ENCODE measurements at regions not wholly inside any gene's neighbourhood (a gene's known extent, or its start where the extent isn't known, plus 50 kb on each side); places are given as distances from the start of the nearest gene placed in this dataset.

DNA sequence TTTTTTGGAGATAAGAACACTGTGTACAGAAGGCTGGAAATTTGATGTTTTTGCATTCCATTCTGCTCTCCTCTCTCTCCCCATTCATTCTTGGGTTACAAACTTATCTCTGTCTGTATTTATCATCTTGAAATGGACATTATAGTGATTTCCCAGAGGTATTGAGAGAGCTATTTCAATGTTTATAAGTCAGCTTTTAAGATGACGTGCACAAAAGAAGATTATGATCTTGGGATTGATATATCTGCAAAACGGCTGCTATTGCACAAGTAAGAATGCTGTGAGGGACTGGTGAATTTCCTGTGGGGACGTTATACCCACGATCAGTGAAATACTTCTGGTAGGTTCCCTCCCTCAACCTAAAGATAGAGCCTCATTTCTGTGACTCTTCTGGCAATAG is 61.0 kb upstream of the DTNA start:
- H3K36me3 ChIP-seq (ENCODE audit: control insufficient read depth in 2 of 2, insufficient read depth in 1 of 2, low read length in 2 of 2), result no peaks in the 10 kb centered on the region
- no peak overlapping the region for H3K27ac ChIP-seq (ENCODE audit: extremely low read depth, low read depth, low read length)
- H3K4me1 ChIP-seq (ENCODE audit: control insufficient read depth, insufficient read depth, low read length), result peaks cover 11% of the 10 kb centered on the region
- no peak overlapping the region for H3K4me3 ChIP-seq (ENCODE audit: low read depth, low read length)
- ChIA-PET CTCF (interaction anchor here (1.0 to 5.0 kb wide), 3 partner anchors 12 to 161 kb away, joined by 4 to 41 read pairs (median 4); no protein-coding TSS in a partner anchor), POLR2A (no interaction called here)
- H3K9me3 ChIP-seq (ENCODE audit: control insufficient read depth, insufficient read depth, low read depth, low read length), result no peaks in the 10 kb centered on the region
- TF ChIP-seq ZFP3 (tag by site-specific recombination; IDR thresholded peaks at IDR 0.05; ENCODE audit: low read depth) (no peak), ZNF292 (tag by site-specific recombination; IDR thresholded peaks at IDR 0.05; ENCODE audit: borderline replicate concordance, low read depth) (no peak), ZNF791 (tag by site-specific recombination; IDR thresholded peaks at IDR 0.05) (no peak), MZF1 (tag by site-specific recombination; IDR thresholded peaks at IDR 0.05; ENCODE audit: borderline replicate concordance) (peak; percentile 23; the same call in 1 of the 2 replicates), ZNF658 (tag by site-specific recombination; IDR thresholded peaks at IDR 0.05) (no peak), OSR2 (tag by site-specific recombination; IDR thresholded peaks at IDR 0.05) (peak; percentile 61; the same call in 1 of the 2 replicates), HOXD13 (CRISPR knock-in tag; IDR thresholded peaks at IDR 0.05; ENCODE audit: borderline replicate concordance) (no peak), IKZF3 (tag by site-specific recombination; IDR thresholded peaks at IDR 0.05) (peak; percentile 34; the same call in 1 of the 2 replicates), KLF8 (tag by site-specific recombination; IDR thresholded peaks at IDR 0.05) (peak; percentile 77), ZNF843 (tag by site-specific recombination; IDR thresholded peaks at IDR 0.05) (peak; percentile 84), SCRT1 (tag by site-specific recombination; IDR thresholded peaks at IDR 0.05; ENCODE audit: borderline replicate concordance) (no peak), KLF1 (tag by site-specific recombination; IDR thresholded peaks at IDR 0.05) (no peak), ZNF629 (tag by site-specific recombination; IDR thresholded peaks at IDR 0.05) (peak; percentile 75), ZNF660 (tag by site-specific recombination; IDR thresholded peaks at IDR 0.05) (no peak), ZNF792 (tag by site-specific recombination; IDR thresholded peaks at IDR 0.05) (no peak), ZNF596 (tag by site-specific recombination; IDR thresholded peaks at IDR 0.05) (peak; percentile 52; the same call in 1 of the 2 replicates), YY1 (tag by site-specific recombination; IDR thresholded peaks at IDR 0.05) (no peak), ZNF10 (tag by site-specific recombination; IDR thresholded peaks at IDR 0.05) (no peak), ZNF24 (tag by site-specific recombination; IDR thresholded peaks at IDR 0.05) (no peak), TRIM28 (IDR thresholded peaks at IDR 0.05; ENCODE audit: borderline replicate concordance, low read length) (peak; percentile 66; the same call in 1 of the 2 replicates), ZNF501 (tag by site-specific recombination; IDR thresholded peaks at IDR 0.05) (0 out of 2 replicates have a peak, but pooled peaks have one; percentile 37), TCF7L2 (IDR thresholded peaks at IDR 0.05; ENCODE audit: borderline replicate concordance, low read depth, low read length) (peak; percentile 73)
- TF ChIP-seq, protein P1, sequence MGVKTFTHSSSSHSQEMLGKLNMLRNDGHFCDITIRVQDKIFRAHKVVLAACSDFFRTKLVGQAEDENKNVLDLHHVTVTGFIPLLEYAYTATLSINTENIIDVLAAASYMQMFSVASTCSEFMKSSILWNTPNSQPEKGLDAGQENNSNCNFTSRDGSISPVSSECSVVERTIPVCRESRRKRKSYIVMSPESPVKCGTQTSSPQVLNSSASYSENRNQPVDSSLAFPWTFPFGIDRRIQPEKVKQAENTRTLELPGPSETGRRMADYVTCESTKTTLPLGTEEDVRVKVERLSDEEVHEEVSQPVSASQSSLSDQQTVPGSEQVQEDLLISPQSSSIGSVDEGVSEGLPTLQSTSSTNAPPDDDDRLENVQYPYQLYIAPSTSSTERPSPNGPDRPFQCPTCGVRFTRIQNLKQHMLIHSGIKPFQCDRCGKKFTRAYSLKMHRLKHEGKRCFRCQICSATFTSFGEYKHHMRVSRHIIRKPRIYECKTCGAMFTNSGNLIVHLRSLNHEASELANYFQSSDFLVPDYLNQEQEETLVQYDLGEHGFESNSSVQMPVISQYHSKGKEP (tag by site-specific recombination; IDR thresholded peaks at IDR 0.05), result no peak
- TF ChIP-seq, protein P2, sequence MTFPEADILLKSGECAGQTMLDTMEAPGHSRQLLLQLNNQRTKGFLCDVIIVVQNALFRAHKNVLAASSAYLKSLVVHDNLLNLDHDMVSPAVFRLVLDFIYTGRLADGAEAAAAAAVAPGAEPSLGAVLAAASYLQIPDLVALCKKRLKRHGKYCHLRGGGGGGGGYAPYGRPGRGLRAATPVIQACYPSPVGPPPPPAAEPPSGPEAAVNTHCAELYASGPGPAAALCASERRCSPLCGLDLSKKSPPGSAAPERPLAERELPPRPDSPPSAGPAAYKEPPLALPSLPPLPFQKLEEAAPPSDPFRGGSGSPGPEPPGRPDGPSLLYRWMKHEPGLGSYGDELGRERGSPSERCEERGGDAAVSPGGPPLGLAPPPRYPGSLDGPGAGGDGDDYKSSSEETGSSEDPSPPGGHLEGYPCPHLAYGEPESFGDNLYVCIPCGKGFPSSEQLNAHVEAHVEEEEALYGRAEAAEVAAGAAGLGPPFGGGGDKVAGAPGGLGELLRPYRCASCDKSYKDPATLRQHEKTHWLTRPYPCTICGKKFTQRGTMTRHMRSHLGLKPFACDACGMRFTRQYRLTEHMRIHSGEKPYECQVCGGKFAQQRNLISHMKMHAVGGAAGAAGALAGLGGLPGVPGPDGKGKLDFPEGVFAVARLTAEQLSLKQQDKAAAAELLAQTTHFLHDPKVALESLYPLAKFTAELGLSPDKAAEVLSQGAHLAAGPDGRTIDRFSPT (tag by site-specific recombination; IDR thresholded peaks at IDR 0.05), result 0 out of 2 replicates have a peak, but pooled peaks have one; percentile 28
- TF ChIP-seq, protein P3, sequence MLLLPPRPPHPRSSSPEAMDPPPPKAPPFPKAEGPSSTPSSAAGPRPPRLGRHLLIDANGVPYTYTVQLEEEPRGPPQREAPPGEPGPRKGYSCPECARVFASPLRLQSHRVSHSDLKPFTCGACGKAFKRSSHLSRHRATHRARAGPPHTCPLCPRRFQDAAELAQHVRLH (tag by site-specific recombination; IDR thresholded peaks at IDR 0.05), result peak; percentile 77
- TF ChIP-seq, protein P4, sequence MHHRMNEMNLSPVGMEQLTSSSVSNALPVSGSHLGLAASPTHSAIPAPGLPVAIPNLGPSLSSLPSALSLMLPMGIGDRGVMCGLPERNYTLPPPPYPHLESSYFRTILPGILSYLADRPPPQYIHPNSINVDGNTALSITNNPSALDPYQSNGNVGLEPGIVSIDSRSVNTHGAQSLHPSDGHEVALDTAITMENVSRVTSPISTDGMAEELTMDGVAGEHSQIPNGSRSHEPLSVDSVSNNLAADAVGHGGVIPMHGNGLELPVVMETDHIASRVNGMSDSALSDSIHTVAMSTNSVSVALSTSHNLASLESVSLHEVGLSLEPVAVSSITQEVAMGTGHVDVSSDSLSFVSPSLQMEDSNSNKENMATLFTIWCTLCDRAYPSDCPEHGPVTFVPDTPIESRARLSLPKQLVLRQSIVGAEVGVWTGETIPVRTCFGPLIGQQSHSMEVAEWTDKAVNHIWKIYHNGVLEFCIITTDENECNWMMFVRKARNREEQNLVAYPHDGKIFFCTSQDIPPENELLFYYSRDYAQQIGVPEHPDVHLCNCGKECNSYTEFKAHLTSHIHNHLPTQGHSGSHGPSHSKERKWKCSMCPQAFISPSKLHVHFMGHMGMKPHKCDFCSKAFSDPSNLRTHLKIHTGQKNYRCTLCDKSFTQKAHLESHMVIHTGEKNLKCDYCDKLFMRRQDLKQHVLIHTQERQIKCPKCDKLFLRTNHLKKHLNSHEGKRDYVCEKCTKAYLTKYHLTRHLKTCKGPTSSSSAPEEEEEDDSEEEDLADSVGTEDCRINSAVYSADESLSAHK (tag by site-specific recombination; IDR thresholded peaks at IDR 0.05), result 0 out of 2 replicates have a peak, but pooled peaks have one; percentile 58
- TF ChIP-seq, protein P5, sequence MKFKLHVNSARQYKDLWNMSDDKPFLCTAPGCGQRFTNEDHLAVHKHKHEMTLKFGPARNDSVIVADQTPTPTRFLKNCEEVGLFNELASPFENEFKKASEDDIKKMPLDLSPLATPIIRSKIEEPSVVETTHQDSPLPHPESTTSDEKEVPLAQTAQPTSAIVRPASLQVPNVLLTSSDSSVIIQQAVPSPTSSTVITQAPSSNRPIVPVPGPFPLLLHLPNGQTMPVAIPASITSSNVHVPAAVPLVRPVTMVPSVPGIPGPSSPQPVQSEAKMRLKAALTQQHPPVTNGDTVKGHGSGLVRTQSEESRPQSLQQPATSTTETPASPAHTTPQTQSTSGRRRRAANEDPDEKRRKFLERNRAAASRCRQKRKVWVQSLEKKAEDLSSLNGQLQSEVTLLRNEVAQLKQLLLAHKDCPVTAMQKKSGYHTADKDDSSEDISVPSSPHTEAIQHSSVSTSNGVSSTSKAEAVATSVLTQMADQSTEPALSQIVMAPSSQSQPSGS (tag by site-specific recombination; IDR thresholded peaks at IDR 0.05; ENCODE audit: low read depth), result peak; percentile 39; the same call in 1 of the 2 replicates
- TF ChIP-seq, protein P6, sequence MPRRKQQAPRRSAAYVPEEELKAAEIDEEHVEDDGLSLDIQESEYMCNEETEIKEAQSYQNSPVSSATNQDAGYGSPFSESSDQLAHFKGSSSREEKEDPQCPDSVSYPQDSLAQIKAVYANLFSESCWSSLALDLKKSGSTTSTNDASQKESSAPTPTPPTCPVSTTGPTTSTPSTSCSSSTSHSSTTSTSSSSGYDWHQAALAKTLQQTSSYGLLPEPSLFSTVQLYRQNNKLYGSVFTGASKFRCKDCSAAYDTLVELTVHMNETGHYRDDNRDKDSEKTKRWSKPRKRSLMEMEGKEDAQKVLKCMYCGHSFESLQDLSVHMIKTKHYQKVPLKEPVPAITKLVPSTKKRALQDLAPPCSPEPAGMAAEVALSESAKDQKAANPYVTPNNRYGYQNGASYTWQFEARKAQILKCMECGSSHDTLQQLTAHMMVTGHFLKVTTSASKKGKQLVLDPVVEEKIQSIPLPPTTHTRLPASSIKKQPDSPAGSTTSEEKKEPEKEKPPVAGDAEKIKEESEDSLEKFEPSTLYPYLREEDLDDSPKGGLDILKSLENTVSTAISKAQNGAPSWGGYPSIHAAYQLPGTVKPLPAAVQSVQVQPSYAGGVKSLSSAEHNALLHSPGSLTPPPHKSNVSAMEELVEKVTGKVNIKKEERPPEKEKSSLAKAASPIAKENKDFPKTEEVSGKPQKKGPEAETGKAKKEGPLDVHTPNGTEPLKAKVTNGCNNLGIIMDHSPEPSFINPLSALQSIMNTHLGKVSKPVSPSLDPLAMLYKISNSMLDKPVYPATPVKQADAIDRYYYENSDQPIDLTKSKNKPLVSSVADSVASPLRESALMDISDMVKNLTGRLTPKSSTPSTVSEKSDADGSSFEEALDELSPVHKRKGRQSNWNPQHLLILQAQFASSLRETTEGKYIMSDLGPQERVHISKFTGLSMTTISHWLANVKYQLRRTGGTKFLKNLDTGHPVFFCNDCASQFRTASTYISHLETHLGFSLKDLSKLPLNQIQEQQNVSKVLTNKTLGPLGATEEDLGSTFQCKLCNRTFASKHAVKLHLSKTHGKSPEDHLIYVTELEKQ (tag by site-specific recombination; IDR thresholded peaks at IDR 0.05; ENCODE audit: borderline replicate concordance), result 0 out of 2 replicates have a peak, but pooled peaks have one; percentile 47

All from HEK293 (cell line).